Hematopoietic multipotent progenitor cell treated with erythropoietin and hydrocortisone succinate and interleukin-3 and kit ligand, for 8 days (in vitro differentiated cells): ENCODE measurements at regions not wholly inside any gene's neighbourhood (a gene's known extent, or its start where the extent isn't known, plus 50 kb on each side); places are given as distances from the start of the nearest gene placed in this dataset.
A peak's percentile ranks its signal among the peaks of the same experiment; 100 is the strongest.

Source experiments
- DNase-seq: peaks from one replicate; pipeline ENCODE4 v3.0.0-alpha.2; 2015

- DNase-seq = peak; percentile 31
Observed at GRCh38 chr10:61842755-61843497, 58.6 kb upstream of the ARID5B start.

- DNase-seq = peak; percentile 52
Observed at GRCh38 chr10:61844116-61844822, 57.2 kb upstream of the ARID5B start.

DNA sequence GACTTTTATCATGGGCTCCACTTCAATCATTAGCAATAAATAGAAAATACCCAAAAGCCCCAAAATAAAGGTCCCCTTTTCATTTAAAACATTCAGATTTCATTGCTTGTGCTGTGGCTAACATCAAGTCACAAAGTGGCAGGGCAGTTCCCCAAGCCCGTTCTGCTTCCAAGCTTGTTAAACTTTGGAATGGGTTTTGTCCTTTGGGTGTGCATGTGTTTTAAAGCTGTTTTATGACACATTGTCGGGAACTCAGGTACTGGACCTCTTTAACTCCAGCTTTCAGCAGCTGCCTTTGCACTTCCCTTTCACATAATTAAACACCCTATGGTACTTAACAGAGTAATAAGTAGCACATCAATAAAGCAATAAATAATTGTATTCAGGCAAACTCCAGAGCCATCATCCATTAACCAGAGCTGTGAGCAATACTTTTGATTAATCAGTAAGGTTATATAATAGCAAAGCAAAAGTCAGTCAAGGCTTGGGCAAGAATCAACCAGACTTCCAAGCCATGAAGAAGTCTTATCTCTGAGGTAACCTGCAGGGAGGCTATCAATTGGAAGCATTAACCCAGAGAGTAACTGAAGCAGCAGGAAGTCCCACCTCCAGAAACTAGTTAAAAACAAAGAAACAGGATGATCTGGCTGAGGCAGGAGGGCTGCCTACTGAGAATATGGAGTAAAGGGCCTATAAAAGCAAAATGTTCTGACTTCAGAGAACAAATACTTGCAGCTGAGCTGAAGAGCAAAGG is 56.1 kb upstream of the ARID5B start:
- peak; percentile 35 for DNase-seq

GRCh38 chr10:61845950-61846268 is 55.6 kb upstream of the ARID5B start:
- DNase-seq = no peak

DNA sequence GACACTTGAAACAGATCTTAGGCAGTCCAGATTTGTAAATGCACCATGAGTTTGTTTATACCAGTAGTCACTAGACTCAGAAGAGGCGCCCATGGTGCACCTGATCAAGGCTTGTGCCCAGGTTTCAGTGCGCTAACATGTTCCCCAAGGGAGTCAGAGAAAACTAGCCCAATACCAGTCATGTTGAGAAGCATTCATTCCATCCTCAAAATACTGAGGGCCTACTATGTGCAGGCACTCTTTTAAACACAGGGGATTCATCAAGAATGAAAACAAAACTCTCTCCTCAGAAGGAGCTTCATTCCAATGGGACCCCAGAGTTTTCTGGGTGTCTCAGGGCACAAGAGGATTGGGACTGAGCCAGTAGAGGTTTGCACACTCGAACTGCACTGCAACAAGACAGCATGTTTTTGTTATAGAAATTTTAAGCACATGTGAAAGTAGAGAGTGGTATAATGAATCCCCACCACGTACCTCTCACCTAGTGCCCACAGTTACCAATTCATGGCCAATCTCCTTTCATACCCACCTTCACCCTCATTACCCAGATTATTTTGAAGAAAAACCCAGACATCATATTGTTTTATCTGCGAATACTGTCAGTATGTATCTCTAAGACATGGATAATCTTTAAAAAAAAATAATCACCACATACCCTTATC is 55.0 kb upstream of the ARID5B start:
- no peak for DNase-seq

GRCh38 chr10:61847087-61847486 is 54.4 kb upstream of the ARID5B start:
- DNase-seq = no peak

- DNase-seq = no peak
Observed at GRCh38 chr10:61847640-61848039, 53.9 kb upstream of the ARID5B start.

GRCh38 chr10:61850376-61850775 is 51.1 kb upstream of the ARID5B start:
- DNase-seq = no peak
